Mucosa of descending colon (tissue), 3 donors: ENCODE measurements at regions not wholly inside any gene's neighbourhood (a gene's known extent, or its start where the extent isn't known, plus 50 kb on each side); places are given as distances from the start of the nearest gene placed in this dataset.

Experiments
- ATAC-seq: fragments of 200-7000 bp; cut with Tn5 transposase; one replicate; pipeline ENCODE4 v1.9.1; 2020; ENCODE audit warnings: mild to moderate bottlenecking, moderate library complexity
- DNase-seq, 3 donors: peaks; one replicate each; pipeline ENCODE4 v3.0.0-alpha.2; 2020
- H3K36me3 ChIP-seq: fragments of 200-600 bp; one replicate; pipeline ENCODE4 v1.8.0; 2021; ENCODE audit warnings: low read depth, mild to moderate bottlenecking
- H3K4me1 ChIP-seq: fragments of 200-600 bp; one replicate; pipeline ENCODE4 v1.8.0; 2021; ENCODE audit warnings: low read depth, mild to moderate bottlenecking
- H3K4me3 ChIP-seq: fragments of 200-600 bp; one replicate; pipeline ENCODE4 v1.8.0; 2021; ENCODE audit warnings: mild to moderate bottlenecking
- H3K9me3 ChIP-seq: fragments of 200-600 bp; one replicate; pipeline ENCODE4 v1.8.0; 2021; ENCODE audit warnings: mild to moderate bottlenecking
- intact Hi-C, 2 donors: fragments of 100-400 bp; cut with DNase I in 1 of 2; cut with micrococcal nuclease in 1 of 2; formaldehyde crosslinking; loops; one replicate each; pipeline versions ENCODE4 v1.11.0 to v1.11.1; 2022; cut with DNase I, micrococcal nuclease
- TF ChIP-seq, protein P1 (sequence below): fragments of 200-600 bp; IDR thresholded peaks from one replicate; pipeline ENCODE4 v1.8.0; 2022; ENCODE audit warnings: antibody characterized with exemption, mild to moderate bottlenecking
- donor health status: DM: no; HTN: no; CAD: no; lungs with moderate emphysema.
- donor health status: DM: no; HTN: no; CAD: no.
- donor health status: DM: no; HTN: yes; CAD: no.

DNA sequence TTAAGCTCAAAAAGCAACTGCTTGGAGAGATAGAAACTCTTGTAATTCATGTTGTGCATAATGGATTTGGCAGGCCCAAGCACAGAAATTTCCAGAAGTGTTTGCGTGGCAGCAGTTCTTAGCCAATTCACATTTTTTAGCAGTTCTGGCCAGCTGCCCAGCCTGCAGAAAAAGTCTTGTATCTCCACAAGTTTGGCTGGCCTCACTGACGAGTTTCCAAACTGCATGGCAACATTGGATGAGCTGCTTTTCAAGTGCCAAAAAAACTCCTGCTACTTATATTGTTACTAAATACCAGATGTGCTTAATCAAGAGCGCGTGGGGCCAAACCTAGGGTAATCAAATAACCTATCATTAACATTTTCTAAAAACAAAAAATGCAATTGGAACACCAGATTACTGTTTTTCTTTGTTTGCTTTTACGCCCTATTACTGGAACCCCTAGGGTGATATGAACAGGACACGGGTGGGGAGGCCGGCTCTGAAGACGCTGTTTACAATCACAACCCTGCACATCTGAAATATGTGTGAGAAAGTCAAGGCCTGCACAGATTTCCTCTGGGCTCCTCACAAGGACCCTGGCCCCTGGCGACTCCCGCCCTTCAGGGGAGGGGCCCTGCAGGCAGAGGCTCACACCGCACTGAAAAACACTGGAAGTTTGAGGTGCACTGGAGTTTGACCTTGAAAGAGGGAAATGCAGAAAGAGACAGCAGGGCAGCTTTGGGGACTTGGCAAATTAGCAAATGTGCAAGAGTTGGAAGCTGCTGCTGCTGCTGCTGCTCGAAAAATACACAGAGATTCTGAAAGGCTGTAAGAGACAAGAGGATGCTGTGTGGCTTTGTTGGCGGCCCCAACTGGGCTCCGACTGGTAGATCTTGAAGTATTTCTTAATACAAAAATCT, 55.2 kb upstream of the TARBP1 start:
- peaks cover 43% of the 10 kb centered on the region for H3K4me1 ChIP-seq
- peak; percentile 72 to 81 (median 79) for DNase-seq
- no peaks in the 10 kb centered on the region for H3K36me3 ChIP-seq
- intact Hi-C loops = loop anchor here in 1 of 2 donors (5.0 kb wide), 1 partner anchor 73 kb away; no protein-coding TSS in a partner anchor
- H3K9me3 ChIP-seq = no peaks in the 10 kb centered on the region
- TF ChIP-seq, protein P1, sequence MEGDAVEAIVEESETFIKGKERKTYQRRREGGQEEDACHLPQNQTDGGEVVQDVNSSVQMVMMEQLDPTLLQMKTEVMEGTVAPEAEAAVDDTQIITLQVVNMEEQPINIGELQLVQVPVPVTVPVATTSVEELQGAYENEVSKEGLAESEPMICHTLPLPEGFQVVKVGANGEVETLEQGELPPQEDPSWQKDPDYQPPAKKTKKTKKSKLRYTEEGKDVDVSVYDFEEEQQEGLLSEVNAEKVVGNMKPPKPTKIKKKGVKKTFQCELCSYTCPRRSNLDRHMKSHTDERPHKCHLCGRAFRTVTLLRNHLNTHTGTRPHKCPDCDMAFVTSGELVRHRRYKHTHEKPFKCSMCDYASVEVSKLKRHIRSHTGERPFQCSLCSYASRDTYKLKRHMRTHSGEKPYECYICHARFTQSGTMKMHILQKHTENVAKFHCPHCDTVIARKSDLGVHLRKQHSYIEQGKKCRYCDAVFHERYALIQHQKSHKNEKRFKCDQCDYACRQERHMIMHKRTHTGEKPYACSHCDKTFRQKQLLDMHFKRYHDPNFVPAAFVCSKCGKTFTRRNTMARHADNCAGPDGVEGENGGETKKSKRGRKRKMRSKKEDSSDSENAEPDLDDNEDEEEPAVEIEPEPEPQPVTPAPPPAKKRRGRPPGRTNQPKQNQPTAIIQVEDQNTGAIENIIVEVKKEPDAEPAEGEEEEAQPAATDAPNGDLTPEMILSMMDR = no peak
- H3K4me3 ChIP-seq = no peak overlapping the region
- no peak for ATAC-seq

DNA sequence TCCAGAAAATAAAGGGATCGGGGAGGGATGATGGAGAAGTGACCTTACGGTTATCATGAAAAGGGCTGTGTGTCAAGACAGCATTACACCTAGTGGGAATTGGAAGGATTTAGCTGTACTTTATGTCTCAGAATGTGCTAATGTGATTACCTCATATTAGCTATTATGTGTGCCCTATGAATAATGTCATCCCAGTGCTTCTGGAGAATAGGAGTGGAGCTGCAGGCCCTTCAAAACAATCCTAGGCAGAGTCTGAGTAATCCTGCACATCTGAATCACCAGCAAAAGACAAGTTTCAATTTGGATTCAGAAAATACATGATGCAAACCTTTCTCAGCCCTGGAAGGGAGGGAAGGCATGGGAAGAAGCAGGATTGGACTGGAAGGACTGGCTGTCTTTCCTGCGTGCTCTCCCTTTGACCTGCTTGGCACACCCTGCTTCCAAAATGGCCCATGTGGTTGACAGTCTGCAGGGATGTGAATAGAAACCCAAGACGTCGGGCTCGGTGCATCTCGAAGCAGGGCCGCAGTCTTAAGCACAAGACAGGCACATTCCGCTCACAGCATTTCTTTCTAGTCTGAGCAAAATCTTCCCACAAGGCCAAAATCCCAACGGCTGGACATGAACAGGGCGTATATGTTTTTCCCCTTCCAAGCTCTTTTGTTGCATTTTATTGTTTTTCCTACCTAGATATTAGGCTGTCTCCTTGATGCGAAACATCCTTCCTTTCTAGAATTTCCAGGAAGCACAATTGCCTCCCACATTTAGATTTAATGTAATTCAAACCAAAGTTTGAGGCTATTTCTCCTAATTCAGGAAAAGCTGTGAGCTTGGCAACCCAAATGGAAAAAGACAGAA, 54.3 kb upstream of the TARBP1 start:
- Histone ChIP-seq H3K4me1 (peaks cover 35% of the 10 kb centered on the region), H3K36me3 (no peaks in the 10 kb centered on the region), H3K4me3 (no peak overlapping the region), H3K9me3 (no peaks in the 10 kb centered on the region)
- ATAC-seq (peak; percentile 18), DNase-seq (peak in 1 of 3 donors; percentile 46)
- TF ChIP-seq, protein P1 = no peak
- intact Hi-C loops = loop anchor here in 1 of 2 donors (5.0 kb wide), 1 partner anchor 74 kb away; no protein-coding TSS in a partner anchor

- TF ChIP-seq, protein P1 = no peak
- Histone ChIP-seq H3K4me1 (peaks cover 30% of the 10 kb centered on the region), H3K4me3 (no peak overlapping the region), H3K9me3 (no peaks in the 10 kb centered on the region), H3K36me3 (no peaks in the 10 kb centered on the region)
- ATAC-seq (peak; percentile 71), DNase-seq (peak in 1 of 3 donors; percentile 49)
- intact Hi-C loops = loop anchor here in 1 of 2 donors (5.0 kb wide), 1 partner anchor 75 kb away; no protein-coding TSS in a partner anchor
These were observed 53.5 kb upstream of the TARBP1 start for GRCh38 chr1:234532503-234532922.

DNA sequence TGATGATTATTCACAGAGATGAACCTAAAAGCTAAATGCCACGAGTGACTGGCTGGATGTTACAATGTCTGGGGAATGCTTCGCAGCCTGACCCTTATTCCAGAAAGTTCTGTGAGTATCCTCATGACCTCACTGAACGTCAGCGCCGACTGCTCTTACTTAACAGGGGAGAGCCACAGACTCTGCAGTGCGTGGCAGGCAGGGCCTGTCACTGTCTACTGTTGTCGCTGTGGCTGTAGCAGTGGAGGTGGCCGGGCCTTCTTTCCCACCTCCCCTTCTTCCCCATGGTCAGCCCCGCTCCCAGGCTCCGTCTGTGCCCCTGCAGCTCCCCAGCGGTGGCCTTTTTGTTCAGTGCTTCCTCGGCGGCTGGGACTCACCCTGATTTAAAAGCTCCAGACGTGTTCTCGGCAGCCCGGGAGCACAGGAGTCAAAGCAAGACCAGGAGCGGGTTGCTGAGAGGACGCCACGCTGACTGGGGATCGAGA, 52.2 kb upstream of the TARBP1 start:
- peak in 1 of 3 donors; percentile 42 for DNase-seq
- intact Hi-C loops = loop anchor here in 1 of 2 donors (5.0 kb wide), 1 partner anchor 76 kb away; no protein-coding TSS in a partner anchor
- H3K9me3 ChIP-seq = no peaks in the 10 kb centered on the region
- no peak overlapping the region for H3K4me3 ChIP-seq
- peak; percentile 4 for ATAC-seq
- H3K36me3 ChIP-seq = no peaks in the 10 kb centered on the region
- H3K4me1 ChIP-seq = peaks cover 24% of the 10 kb centered on the region
- TF ChIP-seq, protein P1 = no peak

DNA sequence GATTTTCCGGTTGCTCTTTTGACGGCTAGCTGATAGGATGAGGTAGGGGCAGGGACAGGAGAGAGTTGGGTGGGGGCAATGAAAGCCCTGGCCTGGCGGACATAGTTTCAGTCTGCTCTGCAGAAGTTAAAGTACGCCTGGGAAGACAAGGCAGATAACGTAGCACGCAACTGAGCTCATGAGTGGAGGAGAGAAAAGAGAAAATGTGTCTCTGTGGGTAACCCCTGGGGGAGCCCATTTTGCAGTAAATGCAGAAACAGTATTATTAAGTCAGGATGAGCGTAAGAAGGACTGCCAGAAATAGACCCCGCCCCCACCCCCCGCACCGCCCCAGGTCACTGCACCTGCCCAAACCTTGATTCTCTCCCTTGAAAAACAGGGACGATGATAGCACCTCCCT, 51.7 kb upstream of the TARBP1 start:
- Histone ChIP-seq H3K4me1 (peaks cover 19% of the 10 kb centered on the region), H3K36me3 (no peaks in the 10 kb centered on the region), H3K9me3 (no peaks in the 10 kb centered on the region), H3K4me3 (no peak overlapping the region)
- intact Hi-C loops = loop anchor here in 1 of 2 donors (5.0 kb wide), 1 partner anchor 77 kb away; no protein-coding TSS in a partner anchor
- TF ChIP-seq, protein P1 = no peak
- ATAC-seq (no peak), DNase-seq (no peak)
